ENCODE measurements at regions not wholly inside any gene's neighbourhood (a gene's known extent, or its start where the extent isn't known, plus 50 kb on each side); places are given as distances from the start of the nearest gene placed in this dataset.

GRCh38 chr2:168312036-168312822, 64.8 kb upstream of the STK39 start:
- H3K9me3 Mint-ChIP-seq = peaks cover 25% of the 10 kb centered on the region
- H3K4me3 Mint-ChIP-seq = no peak overlapping the region
- H3K4me1 Mint-ChIP-seq = no peaks in the 10 kb centered on the region
- H3K36me3 Mint-ChIP-seq = peaks cover 1% of the 10 kb centered on the region
- no peaks in the 10 kb centered on the region for H3K27me3 Mint-ChIP-seq (ENCODE audit: low read depth)
- DNase-seq (ENCODE audit: low spot score in 2 of 2, unreplicated experiment in 2 of 2) = no peak
- no peak overlapping the region for H3K27ac Mint-ChIP-seq
- no peak for TF ChIP-seq CTCF (IDR thresholded peaks at IDR 0.05; ENCODE audit: unreplicated experiment)

- Mint-ChIP-seq H3K4me3 (no peak overlapping the region), H3K36me3 (no peaks in the 10 kb centered on the region), H3K9me3 (peaks cover 12% of the 10 kb centered on the region), H3K27ac (no peak overlapping the region), H3K27me3 (ENCODE audit: low read depth) (no peaks in the 10 kb centered on the region), H3K4me1 (no peaks in the 10 kb centered on the region)
- no peak for TF ChIP-seq CTCF (IDR thresholded peaks at IDR 0.05; ENCODE audit: unreplicated experiment)
- DNase-seq (ENCODE audit: low spot score in 2 of 2, unreplicated experiment in 2 of 2) = no peak
Measured at GRCh38 chr2:168314236-168314635, 66.8 kb upstream of the STK39 start.

GRCh38 chr2:168315331-168316072, 68.1 kb upstream of the STK39 start:
- peaks cover 5% of the 10 kb centered on the region for H3K4me1 Mint-ChIP-seq
- no peak overlapping the region for H3K4me3 Mint-ChIP-seq
- peaks cover 8% of the 10 kb centered on the region for H3K9me3 Mint-ChIP-seq
- no peak for DNase-seq (ENCODE audit: low spot score in 2 of 2, unreplicated experiment in 2 of 2)
- no peak for TF ChIP-seq CTCF (IDR thresholded peaks at IDR 0.05; ENCODE audit: unreplicated experiment)
- H3K36me3 Mint-ChIP-seq = no peaks in the 10 kb centered on the region
- H3K27ac Mint-ChIP-seq = no peak overlapping the region
- no peaks in the 10 kb centered on the region for H3K27me3 Mint-ChIP-seq (ENCODE audit: low read depth)

- no peaks in the 10 kb centered on the region for H3K36me3 Mint-ChIP-seq
- DNase-seq (ENCODE audit: low spot score in 2 of 2, unreplicated experiment in 2 of 2) = no peak
- H3K4me1 Mint-ChIP-seq = peaks cover 5% of the 10 kb centered on the region
- H3K4me3 Mint-ChIP-seq = no peak overlapping the region
- H3K27ac Mint-ChIP-seq = no peak overlapping the region
- TF ChIP-seq CTCF (IDR thresholded peaks at IDR 0.05; ENCODE audit: unreplicated experiment) = no peak
- H3K27me3 Mint-ChIP-seq (ENCODE audit: low read depth) = no peaks in the 10 kb centered on the region
- peaks cover 8% of the 10 kb centered on the region for H3K9me3 Mint-ChIP-seq
Measured at GRCh38 chr2:168316073-168316440, 68.7 kb upstream of the STK39 start.

- Mint-ChIP-seq H3K27ac (no peak overlapping the region), H3K4me3 (no peak overlapping the region), H3K36me3 (no peaks in the 10 kb centered on the region), H3K4me1 (peaks cover 11% of the 10 kb centered on the region), H3K9me3 (peaks cover 8% of the 10 kb centered on the region), H3K27me3 (ENCODE audit: low read depth) (no peaks in the 10 kb centered on the region)
- no peak for DNase-seq (ENCODE audit: low spot score in 2 of 2, unreplicated experiment in 2 of 2)
- no peak for TF ChIP-seq CTCF (IDR thresholded peaks at IDR 0.05; ENCODE audit: unreplicated experiment)
Measured at GRCh38 chr2:168317282-168317681, 69.9 kb upstream of the STK39 start.
